ENCODE measurements at regions not wholly inside any gene's neighbourhood (a gene's known extent, or its start where the extent isn't known, plus 50 kb on each side); places are given as distances from the start of the nearest gene placed in this dataset.

GRCh38 chr6:101226677-101227135 lies 166.8 kb upstream of the GRIK2 start:
- peak; percentile 8 for DNase-seq

GRCh38 chr6:101230866-101231265 lies 162.6 kb upstream of the GRIK2 start:
- DNase-seq = no peak

DNA sequence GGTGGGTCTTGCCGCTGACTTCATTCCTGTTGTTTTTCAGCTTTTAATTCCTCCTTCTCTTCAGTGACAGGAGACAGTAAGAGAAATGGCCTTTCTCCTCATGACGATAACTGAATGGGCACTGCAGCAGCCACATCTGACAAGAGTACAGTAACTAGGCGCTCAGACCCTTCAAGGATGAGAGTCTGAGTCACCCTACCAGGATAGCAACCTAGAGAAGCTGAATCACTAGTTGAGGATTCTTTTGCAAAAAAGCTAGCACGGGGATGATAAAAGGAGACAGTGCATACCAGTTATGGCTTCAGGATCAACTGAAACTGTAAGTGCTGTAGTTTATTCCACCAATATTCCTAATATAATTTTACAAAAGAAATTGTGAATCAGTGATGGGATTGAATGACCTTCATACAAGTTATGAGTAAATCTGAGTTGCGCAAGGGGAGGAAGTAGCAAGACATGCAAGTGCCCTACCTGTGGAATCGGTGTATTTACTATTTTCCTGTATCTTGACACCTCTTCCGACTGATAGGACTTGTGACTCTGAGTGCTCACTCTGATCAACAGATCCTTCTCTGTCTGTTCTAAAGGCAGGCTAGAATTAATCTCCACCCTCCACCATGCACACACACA lies 161.8 kb upstream of the GRIK2 start:
- DNase-seq = no peak

DNA sequence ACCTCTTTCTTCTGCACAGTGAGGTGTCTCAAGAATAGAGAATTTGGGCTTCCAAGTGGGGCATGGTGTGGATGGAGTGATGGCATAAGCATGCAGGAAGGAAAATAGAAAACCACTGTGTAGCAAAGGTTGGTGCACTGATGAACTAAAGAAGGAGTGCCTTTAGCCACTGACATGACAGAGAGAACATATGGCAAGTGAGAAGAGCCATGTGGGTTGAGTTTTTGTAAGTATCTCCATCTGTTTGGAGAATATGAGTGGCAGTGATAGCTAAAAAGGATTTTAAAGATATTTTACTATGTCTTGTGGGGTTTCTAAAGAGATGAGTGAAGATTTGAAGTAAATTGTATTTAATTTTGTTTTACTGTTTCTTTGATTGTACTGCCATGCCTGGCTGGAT lies 160.5 kb upstream of the GRIK2 start:
- no peak for DNase-seq

- no peak for DNase-seq
Measured at GRCh38 chr6:101236709-101237108, 156.8 kb upstream of the GRIK2 start.

DNA sequence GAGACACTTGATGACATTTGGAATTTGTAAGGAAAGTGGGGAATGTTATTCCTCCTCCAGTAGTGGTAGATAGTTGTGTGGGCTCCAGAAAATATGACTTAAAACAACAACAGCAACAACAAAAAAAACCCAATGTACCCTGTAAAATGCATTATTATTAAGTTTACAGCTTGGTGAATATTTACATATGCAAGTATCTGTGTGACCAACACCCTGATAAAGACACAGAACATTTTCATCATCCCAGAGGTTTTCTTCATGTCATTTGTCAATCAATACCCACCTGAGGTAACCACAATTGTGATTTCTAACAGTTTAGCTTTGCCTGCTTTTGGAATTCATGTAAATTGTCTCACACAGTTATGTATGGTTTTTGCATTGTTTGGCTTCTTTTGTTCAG lies 152.1 kb upstream of the GRIK2 start:
- no peak for DNase-seq

DNA sequence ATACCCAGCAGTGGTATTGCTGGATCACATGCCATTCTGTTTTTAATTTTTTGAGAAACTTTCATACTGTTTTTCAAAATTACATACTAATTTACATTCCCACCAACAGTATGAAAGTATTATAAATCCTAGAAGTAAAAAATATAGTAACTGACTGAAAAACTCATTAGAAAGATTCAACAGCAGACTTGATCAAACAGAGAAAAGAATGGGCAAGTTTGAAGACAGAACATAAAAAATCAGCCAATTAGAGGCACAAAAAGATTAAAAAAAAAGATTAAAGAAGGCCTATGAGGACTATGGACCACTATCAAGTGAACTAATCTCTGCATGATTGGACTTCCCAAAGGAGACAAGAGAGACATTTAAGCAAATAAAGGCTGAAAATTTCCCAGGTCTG lies 144.0 kb upstream of the GRIK2 start:
- DNase-seq = no peak

GRCh38 chr6:101257163-101257562 lies 136.3 kb upstream of the GRIK2 start:
- no peak for DNase-seq

DNA sequence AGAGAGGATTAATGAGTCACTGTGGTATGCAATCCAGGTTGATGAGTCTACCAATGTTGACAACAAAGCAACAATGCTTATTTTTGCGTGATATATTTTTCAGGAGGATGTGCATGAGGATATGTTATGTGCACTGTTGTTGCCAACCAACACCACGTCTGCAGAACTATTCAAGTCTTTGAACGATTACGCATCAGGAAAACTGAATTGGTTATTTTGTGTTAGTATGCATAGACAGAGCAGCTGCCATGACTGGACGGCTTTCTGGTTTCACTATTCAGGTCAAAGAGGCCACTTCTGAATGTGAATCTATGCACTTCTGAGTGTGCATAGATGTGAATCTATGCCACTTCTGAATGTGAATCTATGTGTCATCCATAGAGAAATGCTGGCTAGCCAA lies 134.0 kb upstream of the GRIK2 start:
- DNase-seq = no peak

DNA sequence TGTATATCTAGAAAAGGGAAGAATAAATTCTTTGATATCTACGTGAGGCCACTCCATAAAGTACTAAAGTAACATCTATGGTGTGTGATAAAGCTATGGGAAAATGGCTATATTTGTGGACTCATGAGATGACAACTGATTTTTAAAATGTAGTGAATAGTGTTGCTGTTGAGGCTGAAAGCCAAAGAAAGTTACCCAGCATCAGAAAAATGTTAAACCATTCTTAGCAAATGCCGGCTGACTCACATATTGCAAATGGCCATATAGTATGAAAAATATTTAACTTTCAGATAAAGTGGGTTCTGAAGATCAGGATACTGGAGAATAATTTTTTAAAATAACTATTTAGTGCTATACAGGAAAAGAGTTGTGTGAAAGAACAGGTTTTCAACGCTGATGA lies 129.9 kb upstream of the GRIK2 start:
- no peak for DNase-seq

- DNase-seq = no peak
Measured at GRCh38 chr6:101266063-101266462, 127.4 kb upstream of the GRIK2 start.

- DNase-seq = no peak
Measured at GRCh38 chr6:101268541-101268940, 125.0 kb upstream of the GRIK2 start.

- no peak for DNase-seq
Measured at GRCh38 chr6:101275251-101275650, 118.3 kb upstream of the GRIK2 start.

- DNase-seq = no peak
Measured at GRCh38 chr6:101276066-101276465, 117.4 kb upstream of the GRIK2 start.

GRCh38 chr6:101279410-101279809 lies 114.1 kb upstream of the GRIK2 start:
- no peak for DNase-seq

GRCh38 chr6:101281266-101281665 lies 112.2 kb upstream of the GRIK2 start:
- no peak for DNase-seq

DNA sequence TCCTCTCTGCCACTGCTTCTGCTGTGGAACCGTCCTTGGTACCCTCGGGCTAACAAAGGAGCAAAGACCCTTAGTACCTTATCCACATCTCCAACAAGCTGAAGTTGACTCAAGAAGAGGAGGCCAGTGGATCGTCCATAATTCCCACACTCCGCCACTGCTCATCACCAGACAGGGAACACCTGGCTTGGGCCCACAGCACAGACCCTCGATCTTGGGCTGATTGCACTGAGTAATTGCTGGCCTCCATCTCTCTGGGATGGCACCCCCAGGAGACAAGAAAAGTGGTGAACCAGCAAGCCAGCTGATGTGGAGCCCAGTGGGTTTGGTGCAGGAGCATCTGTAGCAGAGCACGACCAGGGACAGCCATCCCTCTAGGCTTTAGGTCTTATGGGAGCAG lies 109.4 kb upstream of the GRIK2 start:
- DNase-seq = no peak

- DNase-seq = no peak
Measured at GRCh38 chr6:101286146-101286545, 107.4 kb upstream of the GRIK2 start.

GRCh38 chr6:101290346-101290745 lies 103.2 kb upstream of the GRIK2 start:
- no peak for DNase-seq

- no peak for DNase-seq
Measured at GRCh38 chr6:101294051-101294638, 99.4 kb upstream of the GRIK2 start.

DNA sequence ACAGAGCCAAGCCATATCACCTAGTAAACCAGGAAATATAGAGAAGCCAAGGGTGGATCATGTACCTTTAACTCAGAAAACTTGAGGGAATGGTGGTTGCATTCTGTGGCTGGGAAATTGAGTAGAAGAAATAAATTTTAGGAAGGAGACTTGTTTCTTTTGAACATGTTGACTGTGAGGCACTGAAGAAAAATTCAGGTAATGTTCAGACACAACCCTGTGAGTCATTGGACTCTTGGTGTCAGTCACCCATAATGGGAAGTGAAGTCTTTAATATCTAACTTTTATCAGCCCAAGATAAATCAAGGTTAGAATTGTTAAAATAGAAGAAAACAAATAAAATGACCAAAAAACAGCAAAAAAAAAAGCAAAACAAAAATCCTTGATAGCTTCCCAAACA lies 98.8 kb upstream of the GRIK2 start:
- DNase-seq = no peak

- DNase-seq = no peak
Measured at GRCh38 chr6:101296169-101296960, 97.1 kb upstream of the GRIK2 start.

DNA sequence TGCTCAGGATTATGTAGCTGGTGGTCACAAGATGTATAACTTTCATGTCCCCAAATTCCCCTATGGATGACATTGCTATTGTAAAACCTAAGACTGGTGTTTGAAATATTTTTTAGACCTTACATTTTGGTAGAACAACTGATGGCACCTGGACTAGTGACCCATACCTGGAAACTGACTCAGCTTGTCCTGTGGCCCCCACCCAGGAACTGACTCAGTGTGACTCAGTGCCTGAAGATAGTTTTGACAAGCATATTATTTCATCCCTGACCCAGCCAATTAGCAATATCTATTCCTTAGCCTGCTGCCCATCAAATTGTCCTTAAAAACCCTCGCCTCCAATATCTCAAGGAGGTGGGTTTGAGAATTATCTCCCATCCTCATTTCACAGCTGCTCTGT lies 90.9 kb upstream of the GRIK2 start:
- no peak for DNase-seq

GRCh38 chr6:101303495-101303894 lies 90.0 kb upstream of the GRIK2 start:
- DNase-seq = no peak
